Astrocyte (in vitro differentiated cells and primary cell): ENCODE measurements at regions not wholly inside any gene's neighbourhood (a gene's known extent, or its start where the extent isn't known, plus 50 kb on each side); places are given as distances from the start of the nearest gene placed in this dataset.

Experiments
- EZH2 ChIP-seq: IDR thresholded peaks from 2 replicates; pipeline ENCODE4 v1.6.1; 2012; ENCODE audit warnings: mild to moderate bottlenecking, low read length, inconsistent platforms; ENCODE audit not compliant: insufficient read depth
- TF ChIP-seq, protein P1 (sequence below): IDR thresholded peaks from 2 replicates; pipeline ENCODE4 v1.5.1; 2011; ENCODE audit warnings: low read depth, mild to moderate bottlenecking, inconsistent platforms, low read length, moderate library complexity; ENCODE audit not compliant: insufficient read depth

DNA sequence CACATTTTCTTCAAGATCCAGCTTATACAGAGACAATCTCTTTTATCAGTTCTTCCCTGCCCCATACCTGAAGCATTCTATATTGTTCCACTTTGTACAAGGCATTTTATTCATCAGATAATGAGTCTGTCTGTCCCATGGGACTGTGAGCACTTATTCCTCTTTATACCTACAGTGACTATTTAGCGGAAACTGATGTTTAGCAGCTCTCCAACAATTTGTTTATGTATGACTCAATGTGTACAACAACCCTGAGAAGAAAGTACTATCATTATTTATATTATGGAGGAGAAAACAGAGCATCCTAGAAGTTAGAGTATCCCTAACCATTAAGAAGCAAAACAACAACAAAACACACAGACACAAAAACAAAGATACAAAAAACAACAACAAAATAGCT lies 306.5 kb downstream of the PRDM5 start:
- TF ChIP-seq, protein P1, sequence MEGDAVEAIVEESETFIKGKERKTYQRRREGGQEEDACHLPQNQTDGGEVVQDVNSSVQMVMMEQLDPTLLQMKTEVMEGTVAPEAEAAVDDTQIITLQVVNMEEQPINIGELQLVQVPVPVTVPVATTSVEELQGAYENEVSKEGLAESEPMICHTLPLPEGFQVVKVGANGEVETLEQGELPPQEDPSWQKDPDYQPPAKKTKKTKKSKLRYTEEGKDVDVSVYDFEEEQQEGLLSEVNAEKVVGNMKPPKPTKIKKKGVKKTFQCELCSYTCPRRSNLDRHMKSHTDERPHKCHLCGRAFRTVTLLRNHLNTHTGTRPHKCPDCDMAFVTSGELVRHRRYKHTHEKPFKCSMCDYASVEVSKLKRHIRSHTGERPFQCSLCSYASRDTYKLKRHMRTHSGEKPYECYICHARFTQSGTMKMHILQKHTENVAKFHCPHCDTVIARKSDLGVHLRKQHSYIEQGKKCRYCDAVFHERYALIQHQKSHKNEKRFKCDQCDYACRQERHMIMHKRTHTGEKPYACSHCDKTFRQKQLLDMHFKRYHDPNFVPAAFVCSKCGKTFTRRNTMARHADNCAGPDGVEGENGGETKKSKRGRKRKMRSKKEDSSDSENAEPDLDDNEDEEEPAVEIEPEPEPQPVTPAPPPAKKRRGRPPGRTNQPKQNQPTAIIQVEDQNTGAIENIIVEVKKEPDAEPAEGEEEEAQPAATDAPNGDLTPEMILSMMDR: no peak
- no peak for TF ChIP-seq EZH2
